ENCODE measurements at regions not wholly inside any gene's neighbourhood (a gene's known extent, or its start where the extent isn't known, plus 50 kb on each side); places are given as distances from the start of the nearest gene placed in this dataset.

GRCh38 chr5:142475102-142475513 is 150.3 kb upstream of the SPRY4 start:
- TF ChIP-seq POLR2A (IDR thresholded peaks at IDR 0.05) (no peak), CTCF (IDR thresholded peaks at IDR 0.05 in 8 of 11, conservative IDR thresholded peaks at IDR 0.05 in 3 of 11) (no peak), POLR2AphosphoS5 (IDR thresholded peaks at IDR 0.05) (no peak)
- Histone ChIP-seq H3K36me3 (no peaks in the 10 kb centered on the region), H3K27me3 (replicated peaks in 1 of 7) (peaks cover 0 to 17% (median 0%) of the 10 kb centered on the region in 7 donors), H3K4me1 (no peaks in the 10 kb centered on the region), H3K9me3 (peaks cover 0 to 13% (median 10%) of the 10 kb centered on the region in 8 donors), H3K4me3 (no peak overlapping the region), H3K27ac (no peak overlapping the region)
- WGBS, 5 donors = 87 to 95% (median 89%) methylated on average over 2 of the region's 2 CpGs
- intact Hi-C loops (cut with DNase I; ENCODE audit: low total_unique reads) = no loop called here
- DNase-seq = no peak

- no peak for DNase-seq
- intact Hi-C loops (cut with DNase I; ENCODE audit: low total_unique reads) = no loop called here
- no peaks in the 10 kb centered on the region for H3K4me1 ChIP-seq
- H3K36me3 ChIP-seq = no peaks in the 10 kb centered on the region
- no peak overlapping the region for H3K27ac ChIP-seq
- WGBS, 5 donors = 72 to 87% (median 82%) methylated on average over 2 of the region's 2 CpGs
- H3K27me3 ChIP-seq (replicated peaks in 1 of 7) = peaks cover 0 to 14% (median 0%) of the 10 kb centered on the region in 7 donors
- peaks cover 0 to 11% (median 9%) of the 10 kb centered on the region in 8 donors for H3K9me3 ChIP-seq
- TF ChIP-seq POLR2AphosphoS5 (IDR thresholded peaks at IDR 0.05) = no peak
- TF ChIP-seq POLR2A (IDR thresholded peaks at IDR 0.05) = no peak
- no peak for TF ChIP-seq CTCF (IDR thresholded peaks at IDR 0.05 in 8 of 11, conservative IDR thresholded peaks at IDR 0.05 in 3 of 11)
- no peak overlapping the region for H3K4me3 ChIP-seq
Observed at GRCh38 chr5:142474431-142475094, 149.7 kb upstream of the SPRY4 start.

- no peak overlapping the region for H3K27ac ChIP-seq
- no peaks in the 10 kb centered on the region for H3K9me3 ChIP-seq
- intact Hi-C loops (cut with DNase I; ENCODE audit: low total_unique reads) = no loop called here
- H3K27me3 ChIP-seq (replicated peaks in 1 of 7) = peaks cover 0 to 5% (median 0%) of the 10 kb centered on the region in 7 donors
- H3K4me1 ChIP-seq = no peaks in the 10 kb centered on the region
- TF ChIP-seq POLR2AphosphoS5 (IDR thresholded peaks at IDR 0.05) (no peak), CTCF (IDR thresholded peaks at IDR 0.05 in 8 of 11, conservative IDR thresholded peaks at IDR 0.05 in 3 of 11) (no peak), POLR2A (IDR thresholded peaks at IDR 0.05) (no peak)
- no peak overlapping the region for H3K4me3 ChIP-seq
- no peaks in the 10 kb centered on the region for H3K36me3 ChIP-seq
- no peak for DNase-seq
Observed at GRCh38 chr5:142473038-142473437, 148.2 kb upstream of the SPRY4 start.

- Histone ChIP-seq H3K36me3 (no peaks in the 10 kb centered on the region), H3K27ac (no peak overlapping the region), H3K27me3 (replicated peaks in 1 of 7) (peaks cover 0 to 5% (median 0%) of the 10 kb centered on the region in 7 donors), H3K9me3 (no peaks in the 10 kb centered on the region), H3K4me3 (no peak overlapping the region), H3K4me1 (no peaks in the 10 kb centered on the region)
- TF ChIP-seq CTCF (IDR thresholded peaks at IDR 0.05 in 8 of 11, conservative IDR thresholded peaks at IDR 0.05 in 3 of 11) (no peak), POLR2AphosphoS5 (IDR thresholded peaks at IDR 0.05) (no peak), POLR2A (IDR thresholded peaks at IDR 0.05) (no peak)
- no peak for DNase-seq
- WGBS, 5 donors = 71 to 87% (median 80%) methylated on average over 7 of the region's 7 CpGs
- intact Hi-C loops (cut with DNase I; ENCODE audit: low total_unique reads) = no loop called here
Observed at GRCh38 chr5:142472306-142472951, 147.6 kb upstream of the SPRY4 start.
